ENCODE measurements at regions not wholly inside any gene's neighbourhood (a gene's known extent, or its start where the extent isn't known, plus 50 kb on each side); places are given as distances from the start of the nearest gene placed in this dataset.

DNA sequence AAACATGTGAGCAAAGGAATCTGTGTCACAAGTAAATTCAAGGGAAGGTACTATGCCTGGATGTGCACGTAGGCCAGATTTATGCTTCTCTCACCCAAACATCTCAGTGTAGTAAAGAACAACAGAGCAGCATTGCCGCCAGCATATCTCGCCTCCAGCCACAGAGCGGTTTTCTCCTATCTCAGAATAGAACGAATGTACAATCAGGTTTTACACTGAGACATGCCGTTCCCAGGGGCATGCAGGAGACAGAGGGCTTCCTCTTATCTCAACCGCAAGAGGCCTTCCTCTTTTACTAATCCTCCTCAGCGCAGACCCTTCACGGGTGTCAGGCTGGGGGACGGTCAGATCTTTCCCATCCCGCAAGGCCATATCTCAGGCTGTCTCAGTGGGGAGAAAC, 175.3 kb downstream of the RPIA start:
- H3K27ac ChIP-seq (ENCODE audit: low read depth, low read length, poor library complexity, severe bottlenecking) = peak overlapping the region; percentile 99
- H3K9me3 ChIP-seq (ENCODE audit: low read length) = no peaks in the 10 kb centered on the region
- TF ChIP-seq, protein P1, sequence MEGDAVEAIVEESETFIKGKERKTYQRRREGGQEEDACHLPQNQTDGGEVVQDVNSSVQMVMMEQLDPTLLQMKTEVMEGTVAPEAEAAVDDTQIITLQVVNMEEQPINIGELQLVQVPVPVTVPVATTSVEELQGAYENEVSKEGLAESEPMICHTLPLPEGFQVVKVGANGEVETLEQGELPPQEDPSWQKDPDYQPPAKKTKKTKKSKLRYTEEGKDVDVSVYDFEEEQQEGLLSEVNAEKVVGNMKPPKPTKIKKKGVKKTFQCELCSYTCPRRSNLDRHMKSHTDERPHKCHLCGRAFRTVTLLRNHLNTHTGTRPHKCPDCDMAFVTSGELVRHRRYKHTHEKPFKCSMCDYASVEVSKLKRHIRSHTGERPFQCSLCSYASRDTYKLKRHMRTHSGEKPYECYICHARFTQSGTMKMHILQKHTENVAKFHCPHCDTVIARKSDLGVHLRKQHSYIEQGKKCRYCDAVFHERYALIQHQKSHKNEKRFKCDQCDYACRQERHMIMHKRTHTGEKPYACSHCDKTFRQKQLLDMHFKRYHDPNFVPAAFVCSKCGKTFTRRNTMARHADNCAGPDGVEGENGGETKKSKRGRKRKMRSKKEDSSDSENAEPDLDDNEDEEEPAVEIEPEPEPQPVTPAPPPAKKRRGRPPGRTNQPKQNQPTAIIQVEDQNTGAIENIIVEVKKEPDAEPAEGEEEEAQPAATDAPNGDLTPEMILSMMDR (IDR thresholded peaks at IDR 0.05; ENCODE audit: low read length) = no peak
- TF ChIP-seq EZH2 (IDR thresholded peaks at IDR 0.05; ENCODE audit: borderline replicate concordance, low read length) = no peak
- peak overlapping the region; percentile 75 for H3K4me3 ChIP-seq (ENCODE audit: low read depth, low read length, poor library complexity, severe bottlenecking)
- H3K27me3 ChIP-seq (ENCODE audit: insufficient read depth, low read length) = no peaks in the 10 kb centered on the region
- peak overlapping the region; percentile 97 for H3K9ac ChIP-seq (ENCODE audit: low read length)
- H3F3A ChIP-seq (ENCODE audit: insufficient read depth, low read length) = peaks cover 9% of the 10 kb centered on the region; the same call in 1 of the 2 replicates
- H2AFZ ChIP-seq (ENCODE audit: low read length) = no peak overlapping the region
- peaks cover 58% of the 10 kb centered on the region for H3K4me1 ChIP-seq (ENCODE audit: insufficient read depth, low read length, severe bottlenecking)
- no peaks in the 10 kb centered on the region for H3K9me2 ChIP-seq (ENCODE audit: low read depth, low read length)
- H3K36me3 ChIP-seq (ENCODE audit: insufficient read depth, low read length) = peaks cover 24% of the 10 kb centered on the region
- peak overlapping the region; percentile 83 for H3K4me2 ChIP-seq (ENCODE audit: low read length)
- H3K79me2 ChIP-seq (ENCODE audit: insufficient read depth, low read length) = peaks cover 34% of the 10 kb centered on the region
- H4K20me1 ChIP-seq (ENCODE audit: insufficient read depth, low read length) = no peaks in the 10 kb centered on the region

DNA sequence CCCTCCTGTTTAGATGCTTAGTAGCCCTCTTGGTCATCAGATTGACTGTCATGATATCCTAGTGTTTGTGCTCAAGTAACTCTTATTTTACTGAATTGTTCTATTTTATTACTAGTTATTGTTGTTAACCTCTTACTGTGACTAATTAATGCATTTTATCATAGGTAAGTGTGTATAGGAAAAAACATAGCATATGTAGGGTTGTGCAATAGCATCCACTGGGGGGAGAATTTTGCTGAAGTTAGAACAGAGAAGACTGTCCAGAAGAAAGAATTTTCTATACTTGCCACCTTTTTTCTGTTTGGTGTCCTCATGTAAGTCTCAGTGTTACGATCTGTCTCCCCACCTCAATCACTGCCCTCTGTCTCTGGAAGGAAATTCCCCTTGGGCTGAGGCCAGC, 177.4 kb downstream of the RPIA start:
- H3K9ac ChIP-seq (ENCODE audit: low read length) = peak overlapping the region; percentile 69
- peaks cover 59% of the 10 kb centered on the region for H3K4me1 ChIP-seq (ENCODE audit: insufficient read depth, low read length, severe bottlenecking)
- H3K79me2 ChIP-seq (ENCODE audit: insufficient read depth, low read length) = peaks cover 16% of the 10 kb centered on the region

DNA sequence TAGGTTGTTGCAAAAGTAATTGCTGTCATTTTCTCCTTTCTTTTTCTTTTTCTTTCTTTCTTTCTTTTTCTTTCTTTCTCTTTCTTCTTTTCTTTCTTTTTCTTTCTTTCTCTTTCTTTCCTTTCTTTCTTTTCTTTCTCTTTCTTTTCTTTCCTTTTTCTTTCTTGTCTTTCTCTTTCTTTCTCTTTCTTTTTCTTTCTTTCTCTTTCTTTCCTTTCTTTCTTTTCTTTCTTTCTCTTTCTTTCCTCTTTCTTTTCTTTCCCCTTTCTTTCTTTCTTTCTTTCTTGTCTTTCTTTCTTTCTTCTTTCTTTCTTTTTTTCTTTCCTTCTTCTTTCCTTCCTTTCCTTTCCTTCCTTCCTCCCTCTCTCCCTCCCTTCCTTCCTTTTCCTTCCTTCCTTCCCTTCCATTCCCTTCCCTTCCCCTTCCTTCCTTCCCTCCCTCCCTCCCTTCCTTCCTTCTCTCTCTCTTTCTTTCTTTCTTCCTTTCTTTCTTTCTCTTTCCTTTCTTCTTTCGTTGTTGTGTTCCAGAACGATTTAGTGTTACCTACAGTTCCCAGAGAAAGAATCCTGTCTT, 178.9 kb downstream of the RPIA start:
- peaks cover 5% of the 10 kb centered on the region; the same call in 1 of the 2 replicates for H3K79me2 ChIP-seq (ENCODE audit: insufficient read depth, low read length)
- H3K36me3 ChIP-seq (ENCODE audit: insufficient read depth, low read length) = no peaks in the 10 kb centered on the region
- H3K27me3 ChIP-seq (ENCODE audit: insufficient read depth, low read length) = no peaks in the 10 kb centered on the region
- H3K4me2 ChIP-seq (ENCODE audit: low read length) = peak overlapping the region; percentile 73
- H3K9ac ChIP-seq (ENCODE audit: low read length) = peak overlapping the region; percentile 69; the same call in 1 of the 2 replicates
- no peaks in the 10 kb centered on the region for H3K9me2 ChIP-seq (ENCODE audit: low read depth, low read length)
- peak overlapping the region; percentile 99 for H3K27ac ChIP-seq (ENCODE audit: low read depth, low read length, poor library complexity, severe bottlenecking)
- H2AFZ ChIP-seq (ENCODE audit: low read length) = no peak overlapping the region
- no peaks in the 10 kb centered on the region for H3K9me3 ChIP-seq (ENCODE audit: low read length)
- peaks cover 64% of the 10 kb centered on the region for H3K4me1 ChIP-seq (ENCODE audit: insufficient read depth, low read length, severe bottlenecking)
- no peak overlapping the region for H3K4me3 ChIP-seq (ENCODE audit: low read depth, low read length, poor library complexity, severe bottlenecking)
- no peak for TF ChIP-seq EZH2 (IDR thresholded peaks at IDR 0.05; ENCODE audit: borderline replicate concordance, low read length)
- TF ChIP-seq, protein P1 (IDR thresholded peaks at IDR 0.05; ENCODE audit: low read length) = no peak
- no peaks in the 10 kb centered on the region for H4K20me1 ChIP-seq (ENCODE audit: insufficient read depth, low read length)
- no peaks in the 10 kb centered on the region for H3F3A ChIP-seq (ENCODE audit: insufficient read depth, low read length)

More for the DNA sequence above, 177.4 kb downstream of the RPIA start:
- H2AFZ ChIP-seq (ENCODE audit: low read length) = no peak overlapping the region
- H3K27ac ChIP-seq (ENCODE audit: low read depth, low read length, poor library complexity, severe bottlenecking) = peak overlapping the region; percentile 99
- H3K4me2 ChIP-seq (ENCODE audit: low read length) = peak overlapping the region; percentile 73
- TF ChIP-seq, protein P1 (IDR thresholded peaks at IDR 0.05; ENCODE audit: low read length) = no peak
- no peak for TF ChIP-seq EZH2 (IDR thresholded peaks at IDR 0.05; ENCODE audit: borderline replicate concordance, low read length)
- H4K20me1 ChIP-seq (ENCODE audit: insufficient read depth, low read length) = no peaks in the 10 kb centered on the region
- peaks cover 2% of the 10 kb centered on the region; the same call in 1 of the 2 replicates for H3F3A ChIP-seq (ENCODE audit: insufficient read depth, low read length)
- H3K9me3 ChIP-seq (ENCODE audit: low read length) = no peaks in the 10 kb centered on the region
- no peaks in the 10 kb centered on the region for H3K27me3 ChIP-seq (ENCODE audit: insufficient read depth, low read length)
- H3K9me2 ChIP-seq (ENCODE audit: low read depth, low read length) = no peaks in the 10 kb centered on the region
- H3K36me3 ChIP-seq (ENCODE audit: insufficient read depth, low read length) = peaks cover 12% of the 10 kb centered on the region
- H3K4me3 ChIP-seq (ENCODE audit: low read depth, low read length, poor library complexity, severe bottlenecking) = peak overlapping the region; percentile 37
